Stimulated activated naive CD8-positive, alpha-beta T cell treated with anti-CD3 and anti-CD28 coated beads, Interleukin-15, Interleukin-2, amounts not matched to agents 100 U/mL and 50 U/mL, for 24 hours (primary cell): ENCODE measurements at regions not wholly inside any gene's neighbourhood (a gene's known extent, or its start where the extent isn't known, plus 50 kb on each side); places are given as distances from the start of the nearest gene placed in this dataset.
"Not testable (repeated sequence)": the region's sequence is repeated elsewhere in the genome, so short reads cannot be mapped to it uniquely, and the experiment has no call there.

Experiments used
- ATAC-seq: fragments of 150-1000 bp; cut with Tn5 transposase; one replicate; pipeline ENCODE4 v1.10.0; 2021
- DNase-seq: peaks from one replicate; pipeline ENCODE4 v3.0.0; 2021

GRCh38 chr6:128597004-128597403 is 76.6 kb upstream of the PTPRK start:
- peak; percentile 41 for ATAC-seq
- no peak for DNase-seq

- ATAC-seq, result no peak
- no peak for DNase-seq
These were observed 75.1 kb upstream of the PTPRK start for GRCh38 chr6:128595544-128595943.

- no peak for ATAC-seq
These were observed 65.7 kb upstream of the PTPRK start for GRCh38 chr6:128586095-128586494.

DNA sequence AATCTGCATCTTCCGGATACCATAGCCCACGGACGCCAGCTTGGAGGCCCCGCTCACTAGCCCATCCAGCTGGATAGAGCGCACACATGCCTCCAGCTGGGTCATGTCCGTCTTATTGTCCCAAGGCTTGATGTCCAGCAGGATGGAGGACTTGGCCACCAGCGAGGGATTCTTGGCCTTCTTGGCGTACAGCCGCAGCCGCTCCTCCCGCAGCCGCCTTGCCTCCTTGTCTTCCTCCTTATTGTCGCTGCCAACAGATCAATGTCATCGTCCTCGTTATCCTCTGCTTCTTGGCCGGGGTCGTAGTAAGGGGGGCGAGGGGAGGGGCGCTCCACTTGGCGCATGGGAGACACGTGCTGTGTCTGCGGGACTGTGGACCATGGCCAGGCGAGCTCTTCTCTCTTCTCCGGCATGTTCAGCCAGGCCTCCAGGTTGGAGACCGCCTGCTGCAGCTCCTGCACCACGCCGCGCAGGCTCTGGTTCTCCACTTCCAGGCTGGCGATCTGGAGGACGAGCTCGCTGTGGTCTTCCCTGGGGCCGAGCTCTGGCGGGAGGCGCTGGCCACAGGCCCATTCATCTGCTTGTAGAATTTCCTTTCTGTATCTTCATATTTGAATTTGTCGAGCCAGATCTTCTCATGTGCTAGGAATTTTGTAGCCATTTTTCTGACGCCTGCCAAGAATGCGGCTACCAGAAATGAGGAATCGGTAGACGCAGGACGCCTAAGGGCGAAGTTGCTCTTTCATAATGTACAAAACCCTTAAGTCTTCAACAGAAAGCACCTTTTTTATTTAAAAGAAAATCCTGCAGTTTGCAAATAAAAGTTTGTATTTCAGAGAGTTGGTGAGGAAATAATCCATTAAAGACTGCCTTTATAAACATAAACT is 60.1 kb upstream of the PTPRK start:
- no peak for ATAC-seq
- no peak for DNase-seq

More at GRCh38 chr6:128586095-128586494, 65.7 kb upstream of the PTPRK start:
- no peak for DNase-seq

- not testable (repeated sequence) for ATAC-seq, DNase-seq
These were observed 54.9 kb upstream of the PTPRK start for GRCh38 chr6:128575254-128575653.

DNA sequence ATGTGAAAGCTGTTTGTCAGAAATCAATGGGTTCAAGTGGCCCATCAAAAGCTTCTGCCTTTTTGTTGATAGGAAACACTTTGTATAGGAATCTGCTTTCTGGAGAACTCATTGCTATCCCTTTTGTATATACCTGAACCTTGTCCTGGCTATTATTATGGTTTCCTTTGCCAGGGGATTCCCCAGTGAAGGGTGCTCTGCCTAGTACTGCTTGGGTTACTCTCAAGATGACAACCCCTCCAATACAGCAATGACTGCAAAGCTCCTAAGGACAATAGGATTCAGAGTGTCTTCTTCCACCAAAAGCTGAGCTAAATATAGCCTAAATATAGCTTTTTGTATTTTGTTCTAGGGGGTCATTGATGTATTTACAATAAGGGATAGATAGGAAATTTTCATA is 54.0 kb upstream of the PTPRK start:
- DNase-seq (no peak), ATAC-seq (no peak)

- ATAC-seq, result no peak
- DNase-seq, result no peak
These were observed 52.6 kb upstream of the PTPRK start for GRCh38 chr6:128573036-128573435.

DNA sequence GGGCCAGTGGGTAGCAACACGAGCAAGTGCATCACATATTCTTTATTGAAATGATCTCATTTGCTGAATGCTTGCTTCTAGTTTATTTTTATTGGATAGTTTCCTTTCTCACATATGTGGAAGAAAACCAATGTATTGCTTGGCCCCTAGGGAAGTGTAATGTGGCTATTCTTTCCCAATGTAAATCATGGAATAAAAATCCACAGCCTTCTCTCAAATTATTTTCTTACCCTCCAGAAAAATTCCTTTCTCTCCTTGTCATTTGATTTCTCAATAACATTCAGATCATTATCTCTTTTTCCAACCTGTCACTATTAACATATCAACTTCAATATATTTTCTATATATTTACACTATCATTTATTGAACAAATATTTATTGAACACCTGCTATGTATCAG is 51.9 kb upstream of the PTPRK start:
- DNase-seq, result no peak

GRCh38 chr6:128570680-128571063 is 50.3 kb upstream of the PTPRK start:
- no peak for DNase-seq
- no peak for ATAC-seq

More for the DNA sequence above, 51.9 kb upstream of the PTPRK start:
- no peak for ATAC-seq

- ATAC-seq, result no peak
- DNase-seq, result no peak
These were observed 49.6 kb upstream of the PTPRK start for GRCh38 chr6:128569732-128570679.
